Stimulated activated CD4-positive, alpha-beta T cell treated with anti-CD3 and anti-CD28 coated beads, Interleukin-1b, Interleukin-23, amount 100 ng/mL, for 24 hours (primary cell): ENCODE measurements at regions not wholly inside any gene's neighbourhood (a gene's known extent, or its start where the extent isn't known, plus 50 kb on each side); places are given as distances from the start of the nearest gene placed in this dataset.
"Not testable (repeated sequence)": the region's sequence is repeated elsewhere in the genome, so short reads cannot be mapped to it uniquely, and the experiment has no call there.

Source experiments
- DNase-seq, 4 experiments: peaks; one replicate each; pipeline ENCODE4 v3.0.0-alpha.2; 2020; ENCODE audit warnings: low read depth in 4 of 4, low spot score in 1 of 4

GRCh38 chr21:28034334-28034733 is 958.3 kb downstream of the LTN1 start:
- not testable (repeated sequence) for DNase-seq

- DNase-seq: not testable (repeated sequence)
Observed at GRCh38 chr21:28032652-28033051, 960.0 kb downstream of the LTN1 start.

- DNase-seq: not testable (repeated sequence)
Observed at GRCh38 chr21:28031066-28031465, 961.6 kb downstream of the LTN1 start.

- no peak for DNase-seq
Observed at GRCh38 chr21:28025111-28025510, 967.6 kb downstream of the LTN1 start.

- no peak for DNase-seq
Observed at GRCh38 chr21:28018741-28019669, 973.7 kb downstream of the LTN1 start.

GRCh38 chr21:28018213-28018612 is 974.5 kb downstream of the LTN1 start:
- DNase-seq: no peak

- no peak for DNase-seq
Observed at GRCh38 chr21:28016571-28016970, 976.1 kb downstream of the LTN1 start.

- not testable (repeated sequence) for DNase-seq
Observed at GRCh38 chr21:28013123-28013522, 979.6 kb downstream of the LTN1 start.

- DNase-seq: not testable (repeated sequence)
Observed at GRCh38 chr21:28011970-28012369, 980.7 kb downstream of the LTN1 start.

- DNase-seq: not testable (repeated sequence)
Observed at GRCh38 chr21:28008245-28008644, 984.4 kb downstream of the LTN1 start.

- DNase-seq: not testable (repeated sequence)
Observed at GRCh38 chr21:28003627-28004026, 989.0 kb downstream of the LTN1 start.

GRCh38 chr21:27996906-27997305 is 995.8 kb downstream of the LTN1 start:
- DNase-seq: not testable (repeated sequence)

- DNase-seq: not testable (repeated sequence)
Observed at GRCh38 chr21:27984663-27985325, 1007.9 kb downstream of the LTN1 start.

GRCh38 chr21:27979446-27979845 is 1012.6 kb upstream of the ADAMTS5 start:
- not testable (repeated sequence) for DNase-seq

GRCh38 chr21:27975514-27975913 is 1008.6 kb upstream of the ADAMTS5 start:
- DNase-seq: no peak

GRCh38 chr21:27974152-27974551 is 1007.3 kb upstream of the ADAMTS5 start:
- not testable (repeated sequence) for DNase-seq

- DNase-seq: not testable (repeated sequence)
Observed at GRCh38 chr21:27968240-27968639, 1001.4 kb upstream of the ADAMTS5 start.

- no peak for DNase-seq
Observed at GRCh38 chr21:27954543-27955165, 987.8 kb upstream of the ADAMTS5 start.

GRCh38 chr21:27953340-27954045 is 986.6 kb upstream of the ADAMTS5 start:
- no peak for DNase-seq

- DNase-seq: not testable (repeated sequence)
Observed at GRCh38 chr21:27949093-27949492, 982.2 kb upstream of the ADAMTS5 start.
